CD4-positive, alpha-beta T cell (primary cell): ENCODE measurements at regions not wholly inside any gene's neighbourhood (a gene's known extent, or its start where the extent isn't known, plus 50 kb on each side); places are given as distances from the start of the nearest gene placed in this dataset.

Source experiments
- ATAC-seq: fragments of 200-7000 bp; cut with Tn5 transposase; one replicate; pipeline ENCODE4 v1.10.0; 2022; ENCODE audit warnings: mild to moderate bottlenecking; ENCODE audit not compliant: poor library complexity
- CTCF ChIA-PET: fragments of 350-600 bp; sonication (Branson Sonifier 250); formaldehyde crosslinking; loops from one replicate; lab custom pipeline; 2021; ENCODE audit warnings: antibody characterized with exemption, inconsistent platforms; lab: Charles Lee
- POLR2A ChIA-PET: fragments of 350-600 bp; sonication (Branson Sonifier 250); formaldehyde crosslinking; loops from one replicate; lab custom pipeline; 2021; ENCODE audit warnings: antibody characterized with exemption, inconsistent platforms; lab: Charles Lee
- DNase-seq, 14 experiments: peaks; one replicate each; pipeline ENCODE4 v3.0.0-alpha.2; 2013 to 2020; ENCODE audit warnings: mixed read lengths in 2 of 14
- H3K27ac ChIP-seq, 2 donors: one replicate each; pipeline versions ENCODE4 v1.5.1 to v1.7.0; 2013; ENCODE audit warnings: low read length in 2 of 2, low read depth in 1 of 2, mild to moderate bottlenecking in 1 of 2
- H3K27me3 ChIP-seq, 2 experiments: 1 replicate in 1 of 2; 2 replicates in 1 of 2; pipeline versions ENCODE4 v1.6.1 to v1.7.0; 2013; ENCODE audit warnings: low read length in 2 of 2, control low read depth in 1 of 2, mild to moderate bottlenecking in 1 of 2, moderate library complexity in 1 of 2; ENCODE audit not compliant: insufficient read depth in 2 of 2, control insufficient read depth in 1 of 2
- H3K36me3 ChIP-seq: one replicate; pipeline ENCODE4 v1.6.1; 2013; ENCODE audit warnings: low read length, control low read depth; ENCODE audit not compliant: insufficient read depth
- H3K4me1 ChIP-seq: one replicate; pipeline ENCODE4 v1.6.1; 2013; ENCODE audit warnings: low read length, control low read depth; ENCODE audit not compliant: insufficient read depth
- H3K4me3 ChIP-seq: one replicate; pipeline ENCODE4 v1.5.1; 2013; ENCODE audit warnings: mild to moderate bottlenecking, low read length, moderate library complexity
- H3K9me3 ChIP-seq, 2 experiments: 1 replicate in 1 of 2; 2 replicates in 1 of 2; pipeline versions ENCODE4 v1.6.1 to v1.7.0; 2013; ENCODE audit warnings: low read length in 2 of 2, mild to moderate bottlenecking in 2 of 2, control low read depth in 1 of 2, moderate library complexity in 1 of 2; ENCODE audit not compliant: control insufficient read depth in 1 of 2, insufficient read depth in 1 of 2
- H3K27ac Mint-ChIP-seq: one replicate; pipeline ENCODE4 v1.8.0; 2020; ENCODE audit warnings: mixed read lengths
- H3K27me3 Mint-ChIP-seq: one replicate; pipeline ENCODE4 v1.8.0; 2021; ENCODE audit warnings: mixed read lengths
- H3K36me3 Mint-ChIP-seq: one replicate; pipeline ENCODE4 v1.8.0; 2021; ENCODE audit warnings: low read depth, mixed read lengths
- H3K4me1 Mint-ChIP-seq: one replicate; pipeline ENCODE4 v1.8.0; 2021; ENCODE audit warnings: low read depth, mixed read lengths
- H3K4me3 Mint-ChIP-seq: one replicate; pipeline ENCODE4 v1.8.0; 2020; ENCODE audit warnings: mild to moderate bottlenecking, mixed read lengths
- H3K9me3 Mint-ChIP-seq: one replicate; pipeline ENCODE4 v1.8.0; 2020; ENCODE audit warnings: mixed read lengths
- intact Hi-C, 2 experiments: fragments of 100-400 bp; cut with DNase I in 1 of 2; cut with micrococcal nuclease in 1 of 2; formaldehyde crosslinking; loops; one replicate each; pipeline versions ENCODE4 v1.15.1 to v1.9.0; 2023 to 2025; cut with DNase I, micrococcal nuclease
- TF ChIP-seq, protein P1 (sequence below): fragments of 200-600 bp; IDR thresholded peaks from one replicate; pipeline ENCODE4 v1.8.0; 2022; ENCODE audit warnings: antibody characterized with exemption, mild to moderate bottlenecking

DNA sequence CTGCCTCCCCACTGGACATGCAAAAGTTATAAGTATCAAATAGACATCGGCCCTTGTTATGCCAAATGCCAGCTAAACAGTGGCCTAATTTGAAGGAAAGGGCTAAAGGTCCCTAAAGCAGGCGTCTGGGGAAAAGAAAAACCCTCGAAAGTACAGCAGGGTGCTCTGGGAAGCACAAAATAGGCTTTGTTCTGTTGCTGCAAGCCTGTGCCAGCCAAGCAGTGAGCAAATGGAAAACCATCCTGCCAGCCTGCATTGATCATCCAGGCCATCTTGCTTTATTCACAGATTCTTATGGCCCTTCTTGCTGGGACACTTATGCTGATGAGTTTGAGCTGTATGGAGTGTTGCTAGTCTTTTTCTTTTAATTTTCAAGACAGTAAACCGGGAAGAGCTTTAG, 62.2 kb upstream of the PLEKHG1 start:
- H3K36me3 Mint-ChIP-seq = no peaks in the 10 kb centered on the region
- Histone ChIP-seq H3K4me1 (no peaks in the 10 kb centered on the region), H3K27me3 (no peaks in the 10 kb centered on the region), H3K4me3 (no peak overlapping the region), H3K9me3 (no peaks in the 10 kb centered on the region), H3K27ac (no peak overlapping the region), H3K36me3 (no peaks in the 10 kb centered on the region)
- DNase-seq (no peak), ATAC-seq (no peak)
- no peaks in the 10 kb centered on the region for H3K9me3 Mint-ChIP-seq
- no peaks in the 10 kb centered on the region for H3K4me1 Mint-ChIP-seq
- no peak overlapping the region for H3K4me3 Mint-ChIP-seq
- H3K27me3 Mint-ChIP-seq = peaks cover 10% of the 10 kb centered on the region
- TF ChIP-seq, protein P1, sequence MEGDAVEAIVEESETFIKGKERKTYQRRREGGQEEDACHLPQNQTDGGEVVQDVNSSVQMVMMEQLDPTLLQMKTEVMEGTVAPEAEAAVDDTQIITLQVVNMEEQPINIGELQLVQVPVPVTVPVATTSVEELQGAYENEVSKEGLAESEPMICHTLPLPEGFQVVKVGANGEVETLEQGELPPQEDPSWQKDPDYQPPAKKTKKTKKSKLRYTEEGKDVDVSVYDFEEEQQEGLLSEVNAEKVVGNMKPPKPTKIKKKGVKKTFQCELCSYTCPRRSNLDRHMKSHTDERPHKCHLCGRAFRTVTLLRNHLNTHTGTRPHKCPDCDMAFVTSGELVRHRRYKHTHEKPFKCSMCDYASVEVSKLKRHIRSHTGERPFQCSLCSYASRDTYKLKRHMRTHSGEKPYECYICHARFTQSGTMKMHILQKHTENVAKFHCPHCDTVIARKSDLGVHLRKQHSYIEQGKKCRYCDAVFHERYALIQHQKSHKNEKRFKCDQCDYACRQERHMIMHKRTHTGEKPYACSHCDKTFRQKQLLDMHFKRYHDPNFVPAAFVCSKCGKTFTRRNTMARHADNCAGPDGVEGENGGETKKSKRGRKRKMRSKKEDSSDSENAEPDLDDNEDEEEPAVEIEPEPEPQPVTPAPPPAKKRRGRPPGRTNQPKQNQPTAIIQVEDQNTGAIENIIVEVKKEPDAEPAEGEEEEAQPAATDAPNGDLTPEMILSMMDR = no peak
- ChIA-PET CTCF (no interaction called here), POLR2A (no interaction called here)
- no peak overlapping the region for H3K27ac Mint-ChIP-seq
- intact Hi-C loops = no loop called here

DNA sequence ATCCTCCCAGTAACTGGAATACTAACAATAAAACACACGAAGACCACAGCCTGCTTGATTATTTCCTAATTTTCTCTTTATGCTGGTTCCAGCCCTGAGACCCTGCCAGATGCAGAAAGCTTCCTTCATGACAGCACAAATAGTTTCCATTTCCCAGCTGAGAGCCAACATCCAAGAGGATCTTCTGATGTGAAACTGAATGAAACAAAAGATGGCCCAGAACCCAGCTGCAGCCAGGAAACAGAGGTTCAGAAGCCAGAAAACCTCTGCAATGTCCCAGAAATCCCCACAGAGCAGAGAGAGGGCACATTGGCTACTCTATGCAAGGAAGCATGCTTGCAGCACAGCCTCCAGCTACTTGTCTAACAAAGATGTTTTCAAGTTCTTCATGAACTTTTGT, 61.8 kb upstream of the PLEKHG1 start:
- no peak for DNase-seq
- TF ChIP-seq, protein P1 = no peak
- intact Hi-C loops = no loop called here
- Mint-ChIP-seq H3K27ac (no peak overlapping the region), H3K4me1 (no peaks in the 10 kb centered on the region), H3K36me3 (no peaks in the 10 kb centered on the region), H3K27me3 (peaks cover 10% of the 10 kb centered on the region), H3K4me3 (no peak overlapping the region), H3K9me3 (no peaks in the 10 kb centered on the region)
- no peak for ATAC-seq
- ChIA-PET POLR2A (no interaction called here), CTCF (no interaction called here)
- H3K4me3 ChIP-seq = no peak overlapping the region
- H3K9me3 ChIP-seq = no peaks in the 10 kb centered on the region
- H3K36me3 ChIP-seq = no peaks in the 10 kb centered on the region
- no peaks in the 10 kb centered on the region for H3K4me1 ChIP-seq
- no peaks in the 10 kb centered on the region for H3K27me3 ChIP-seq
- H3K27ac ChIP-seq = no peak overlapping the region

DNA sequence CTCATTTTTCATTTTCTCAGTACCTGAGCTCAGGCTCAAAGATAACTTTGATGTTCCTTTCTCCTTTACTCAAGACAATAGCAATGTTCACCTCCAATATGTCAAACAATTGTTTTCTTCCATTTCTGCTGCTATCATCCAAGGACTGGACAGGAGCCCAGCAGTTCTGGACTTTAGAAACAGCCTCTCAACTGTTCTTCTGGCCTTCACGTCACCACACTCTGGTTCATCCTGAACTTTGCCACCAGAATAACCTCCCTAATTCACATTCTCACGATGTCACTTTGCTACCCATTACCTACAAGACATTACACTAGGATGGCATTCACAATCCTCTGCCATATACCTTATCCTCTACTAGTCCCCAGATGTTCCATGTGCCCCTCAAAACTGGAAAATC, 60.6 kb upstream of the PLEKHG1 start:
- TF ChIP-seq, protein P1 = no peak
- DNase-seq (no peak), ATAC-seq (no peak)
- H3K27me3 Mint-ChIP-seq = peaks cover 18% of the 10 kb centered on the region
- H3K36me3 ChIP-seq = no peaks in the 10 kb centered on the region
- POLR2A ChIA-PET = no interaction called here
- H3K27ac Mint-ChIP-seq = no peak overlapping the region
- no peaks in the 10 kb centered on the region for H3K27me3 ChIP-seq
- no peaks in the 10 kb centered on the region for H3K4me1 Mint-ChIP-seq
- H3K4me3 Mint-ChIP-seq = no peak overlapping the region
- H3K4me1 ChIP-seq = no peaks in the 10 kb centered on the region
- H3K4me3 ChIP-seq = no peak overlapping the region
- H3K9me3 Mint-ChIP-seq = no peaks in the 10 kb centered on the region
- H3K27ac ChIP-seq = no peak overlapping the region
- intact Hi-C loops = no loop called here
- CTCF ChIA-PET = no interaction called here
- H3K9me3 ChIP-seq = no peaks in the 10 kb centered on the region
- no peaks in the 10 kb centered on the region for H3K36me3 Mint-ChIP-seq
